WTC11 (cell line): ENCODE measurements at regions not wholly inside any gene's neighbourhood (a gene's known extent, or its start where the extent isn't known, plus 50 kb on each side); places are given as distances from the start of the nearest gene placed in this dataset.

Source experiments
- ATAC-seq: fragments of 200-7000 bp; cut with Tn5 transposase; 2 replicates; pipeline ENCODE4 v1.10.0; 2021; ENCODE audit warnings: mild to moderate bottlenecking, moderate library complexity
- CTCF ChIA-PET: fragments of 300-600 bp; sonication (Branson Sonifier 250); formaldehyde crosslinking; loops from one replicate; lab custom pipeline; 2021; ENCODE audit warnings: antibody characterized with exemption; lab: Charles Lee
- POLR2A ChIA-PET: fragments of 350-600 bp; sonication (Branson Sonifier 250); formaldehyde crosslinking; loops from one replicate; lab custom pipeline; 2021; ENCODE audit warnings: antibody characterized with exemption; lab: Charles Lee
- DNase-seq: peaks from one replicate; pipeline ENCODE4 v3.0.0; 2021; ENCODE audit warnings: low spot score
- H3K27ac Mint-ChIP-seq: 2 replicates; pipeline ENCODE4 v1.8.0; 2021; ENCODE audit warnings: mixed read lengths
- H3K27me3 Mint-ChIP-seq: 2 replicates; pipeline ENCODE4 v1.8.0; 2021; ENCODE audit warnings: low read depth, mild to moderate bottlenecking, moderate library complexity, mixed read lengths
- H3K36me3 Mint-ChIP-seq: 2 replicates; pipeline ENCODE4 v1.8.0; 2021; ENCODE audit warnings: mixed read lengths
- H3K4me1 Mint-ChIP-seq: 2 replicates; pipeline ENCODE4 v1.8.0; 2022; ENCODE audit warnings: mixed read lengths
- H3K4me3 Mint-ChIP-seq: 2 replicates; pipeline ENCODE4 v1.8.0; 2021; ENCODE audit warnings: mild to moderate bottlenecking, moderate library complexity, mixed read lengths
- H3K9me3 Mint-ChIP-seq: 2 replicates; pipeline ENCODE4 v1.8.0; 2021; ENCODE audit warnings: mixed read lengths
- AR ChIP-seq: fragments of 250-450 bp; sonication (Bioruptor Pico); IDR thresholded peaks from 2 replicates; pipeline ENCODE4 v1.9.0; 2021; ENCODE audit warnings: mild to moderate bottlenecking
- ARID4B ChIP-seq: sonication (generic); formaldehyde crosslinking; IDR thresholded peaks from 2 replicates; pipeline ENCODE4 v1.8.0; 2023; ENCODE audit warnings: missing genetic modification reagents, mild to moderate bottlenecking, borderline replicate concordance
- ATF3 ChIP-seq: sonication (generic); formaldehyde crosslinking; conservative IDR thresholded peaks from 2 replicates; pipeline ENCODE4 v1.8.1; 2022; ENCODE audit warnings: mild to moderate bottlenecking, missing genetic modification reagents
- FOXP1 ChIP-seq: sonication (generic); formaldehyde crosslinking; IDR thresholded peaks from 2 replicates; pipeline ENCODE4 v1.8.0; 2022; ENCODE audit warnings: missing genetic modification reagents, mild to moderate bottlenecking, moderate library complexity, borderline replicate concordance
- GABPB1 ChIP-seq: sonication (generic); formaldehyde crosslinking; IDR thresholded peaks from 2 replicates; pipeline ENCODE4 v1.8.1; 2023; ENCODE audit warnings: mild to moderate bottlenecking, missing genetic modification reagents
- GTF2I ChIP-seq: fragments of 250-450 bp; sonication (Bioruptor Pico); conservative IDR thresholded peaks from 2 replicates; pipeline ENCODE4 v1.4.0; 2021; ENCODE audit warnings: mild to moderate bottlenecking
- NR2C2 ChIP-seq: sonication (generic); formaldehyde crosslinking; IDR thresholded peaks from 2 replicates; pipeline ENCODE4 v1.8.0; 2022; ENCODE audit warnings: mild to moderate bottlenecking, missing genetic modification reagents
- OVOL2 ChIP-seq: fragments of 250-450 bp; sonication (Bioruptor Pico); IDR thresholded peaks from 2 replicates; pipeline ENCODE4 v1.9.0; 2021; ENCODE audit warnings: mild to moderate bottlenecking, borderline replicate concordance
- SMAD4 ChIP-seq: sonication (generic); formaldehyde crosslinking; IDR thresholded peaks from 2 replicates; pipeline ENCODE4 v1.8.0; 2022; ENCODE audit warnings: mild to moderate bottlenecking, missing genetic modification reagents
- ZBTB21 ChIP-seq: sonication (generic); formaldehyde crosslinking; IDR thresholded peaks from 2 replicates; pipeline ENCODE4 v1.8.1; 2023; ENCODE audit warnings: mild to moderate bottlenecking, missing genetic modification reagents, borderline replicate concordance
- ZNF219 ChIP-seq: sonication (generic); formaldehyde crosslinking; IDR thresholded peaks from 2 replicates; pipeline ENCODE4 v1.8.0; 2023; ENCODE audit warnings: missing genetic modification reagents, mild to moderate bottlenecking, borderline replicate concordance
- ZNF396 ChIP-seq: fragments of 250-450 bp; sonication (Bioruptor Pico); IDR thresholded peaks from 2 replicates; pipeline ENCODE4 v1.8.0; 2021; ENCODE audit warnings: mild to moderate bottlenecking, moderate library complexity, borderline replicate concordance
- ZNF425 ChIP-seq: fragments of 250-450 bp; sonication (Bioruptor Pico); conservative IDR thresholded peaks from 2 replicates; pipeline ENCODE4 v1.9.0; 2021; ENCODE audit warnings: mild to moderate bottlenecking
- TF ChIP-seq, protein P1 (sequence below): sonication (generic); formaldehyde crosslinking; IDR thresholded peaks from 2 replicates; pipeline ENCODE4 v1.8.0; 2022; ENCODE audit warnings: missing genetic modification reagents
- TF ChIP-seq, protein P2 (sequence below): sonication (generic); formaldehyde crosslinking; IDR thresholded peaks from 2 replicates; pipeline ENCODE4 v1.8.1; 2023; ENCODE audit warnings: mild to moderate bottlenecking, missing genetic modification reagents
- TF ChIP-seq, protein P3 (sequence below): sonication (generic); formaldehyde crosslinking; IDR thresholded peaks from 2 replicates; pipeline ENCODE4 v1.8.0; 2022; ENCODE audit warnings: mild to moderate bottlenecking, missing genetic modification reagents
- TF ChIP-seq, protein P4 (sequence below): fragments of 250-450 bp; sonication (Bioruptor Pico); IDR thresholded peaks from 2 replicates; pipeline ENCODE4 v2.1.2; 2022; ENCODE audit warnings: mild to moderate bottlenecking, moderate library complexity

- Mint-ChIP-seq H3K27ac (no peak overlapping the region), H3K4me1 (peaks cover 42% of the 10 kb centered on the region), H3K36me3 (peaks cover 14% of the 10 kb centered on the region), H3K4me3 (no peak overlapping the region), H3K9me3 (peaks cover 27% of the 10 kb centered on the region), H3K27me3 (no peaks in the 10 kb centered on the region)
- POLR2A ChIA-PET: no interaction called here
- ATAC-seq (no peak), DNase-seq (no peak)
- CTCF ChIA-PET: no interaction called here
- TF ChIP-seq NR2C2 (CRISPR knock-in tag): no peak
- TF ChIP-seq ZNF219: no peak
- TF ChIP-seq ZBTB21 (CRISPR knock-in tag): no peak
- TF ChIP-seq, protein P1, sequence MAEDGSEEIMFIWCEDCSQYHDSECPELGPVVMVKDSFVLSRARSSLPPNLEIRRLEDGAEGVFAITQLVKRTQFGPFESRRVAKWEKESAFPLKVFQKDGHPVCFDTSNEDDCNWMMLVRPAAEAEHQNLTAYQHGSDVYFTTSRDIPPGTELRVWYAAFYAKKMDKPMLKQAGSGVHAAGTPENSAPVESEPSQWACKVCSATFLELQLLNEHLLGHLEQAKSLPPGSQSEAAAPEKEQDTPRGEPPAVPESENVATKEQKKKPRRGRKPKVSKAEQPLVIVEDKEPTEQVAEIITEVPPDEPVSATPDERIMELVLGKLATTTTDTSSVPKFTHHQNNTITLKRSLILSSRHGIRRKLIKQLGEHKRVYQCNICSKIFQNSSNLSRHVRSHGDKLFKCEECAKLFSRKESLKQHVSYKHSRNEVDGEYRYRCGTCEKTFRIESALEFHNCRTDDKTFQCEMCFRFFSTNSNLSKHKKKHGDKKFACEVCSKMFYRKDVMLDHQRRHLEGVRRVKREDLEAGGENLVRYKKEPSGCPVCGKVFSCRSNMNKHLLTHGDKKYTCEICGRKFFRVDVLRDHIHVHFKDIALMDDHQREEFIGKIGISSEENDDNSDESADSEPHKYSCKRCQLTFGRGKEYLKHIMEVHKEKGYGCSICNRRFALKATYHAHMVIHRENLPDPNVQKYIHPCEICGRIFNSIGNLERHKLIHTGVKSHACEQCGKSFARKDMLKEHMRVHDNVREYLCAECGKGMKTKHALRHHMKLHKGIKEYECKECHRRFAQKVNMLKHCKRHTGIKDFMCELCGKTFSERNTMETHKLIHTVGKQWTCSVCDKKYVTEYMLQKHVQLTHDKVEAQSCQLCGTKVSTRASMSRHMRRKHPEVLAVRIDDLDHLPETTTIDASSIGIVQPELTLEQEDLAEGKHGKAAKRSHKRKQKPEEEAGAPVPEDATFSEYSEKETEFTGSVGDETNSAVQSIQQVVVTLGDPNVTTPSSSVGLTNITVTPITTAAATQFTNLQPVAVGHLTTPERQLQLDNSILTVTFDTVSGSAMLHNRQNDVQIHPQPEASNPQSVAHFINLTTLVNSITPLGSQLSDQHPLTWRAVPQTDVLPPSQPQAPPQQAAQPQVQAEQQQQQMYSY: no peak
- TF ChIP-seq, protein P2, sequence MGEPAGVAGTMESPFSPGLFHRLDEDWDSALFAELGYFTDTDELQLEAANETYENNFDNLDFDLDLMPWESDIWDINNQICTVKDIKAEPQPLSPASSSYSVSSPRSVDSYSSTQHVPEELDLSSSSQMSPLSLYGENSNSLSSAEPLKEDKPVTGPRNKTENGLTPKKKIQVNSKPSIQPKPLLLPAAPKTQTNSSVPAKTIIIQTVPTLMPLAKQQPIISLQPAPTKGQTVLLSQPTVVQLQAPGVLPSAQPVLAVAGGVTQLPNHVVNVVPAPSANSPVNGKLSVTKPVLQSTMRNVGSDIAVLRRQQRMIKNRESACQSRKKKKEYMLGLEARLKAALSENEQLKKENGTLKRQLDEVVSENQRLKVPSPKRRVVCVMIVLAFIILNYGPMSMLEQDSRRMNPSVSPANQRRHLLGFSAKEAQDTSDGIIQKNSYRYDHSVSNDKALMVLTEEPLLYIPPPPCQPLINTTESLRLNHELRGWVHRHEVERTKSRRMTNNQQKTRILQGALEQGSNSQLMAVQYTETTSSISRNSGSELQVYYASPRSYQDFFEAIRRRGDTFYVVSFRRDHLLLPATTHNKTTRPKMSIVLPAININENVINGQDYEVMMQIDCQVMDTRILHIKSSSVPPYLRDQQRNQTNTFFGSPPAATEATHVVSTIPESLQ (CRISPR knock-in tag): no peak
- TF ChIP-seq SMAD4: no peak
- no peak for TF ChIP-seq OVOL2 (CRISPR knock-in tag)
- TF ChIP-seq, protein P3, sequence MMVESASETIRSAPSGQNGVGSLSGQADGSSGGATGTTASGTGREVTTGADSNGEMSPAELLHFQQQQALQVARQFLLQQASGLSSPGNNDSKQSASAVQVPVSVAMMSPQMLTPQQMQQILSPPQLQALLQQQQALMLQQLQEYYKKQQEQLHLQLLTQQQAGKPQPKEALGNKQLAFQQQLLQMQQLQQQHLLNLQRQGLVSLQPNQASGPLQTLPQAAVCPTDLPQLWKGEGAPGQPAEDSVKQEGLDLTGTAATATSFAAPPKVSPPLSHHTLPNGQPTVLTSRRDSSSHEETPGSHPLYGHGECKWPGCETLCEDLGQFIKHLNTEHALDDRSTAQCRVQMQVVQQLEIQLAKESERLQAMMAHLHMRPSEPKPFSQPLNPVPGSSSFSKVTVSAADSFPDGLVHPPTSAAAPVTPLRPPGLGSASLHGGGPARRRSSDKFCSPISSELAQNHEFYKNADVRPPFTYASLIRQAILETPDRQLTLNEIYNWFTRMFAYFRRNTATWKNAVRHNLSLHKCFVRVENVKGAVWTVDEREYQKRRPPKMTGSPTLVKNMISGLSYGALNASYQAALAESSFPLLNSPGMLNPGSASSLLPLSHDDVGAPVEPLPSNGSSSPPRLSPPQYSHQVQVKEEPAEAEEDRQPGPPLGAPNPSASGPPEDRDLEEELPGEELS (CRISPR knock-in tag): no peak
- TF ChIP-seq, protein P4, sequence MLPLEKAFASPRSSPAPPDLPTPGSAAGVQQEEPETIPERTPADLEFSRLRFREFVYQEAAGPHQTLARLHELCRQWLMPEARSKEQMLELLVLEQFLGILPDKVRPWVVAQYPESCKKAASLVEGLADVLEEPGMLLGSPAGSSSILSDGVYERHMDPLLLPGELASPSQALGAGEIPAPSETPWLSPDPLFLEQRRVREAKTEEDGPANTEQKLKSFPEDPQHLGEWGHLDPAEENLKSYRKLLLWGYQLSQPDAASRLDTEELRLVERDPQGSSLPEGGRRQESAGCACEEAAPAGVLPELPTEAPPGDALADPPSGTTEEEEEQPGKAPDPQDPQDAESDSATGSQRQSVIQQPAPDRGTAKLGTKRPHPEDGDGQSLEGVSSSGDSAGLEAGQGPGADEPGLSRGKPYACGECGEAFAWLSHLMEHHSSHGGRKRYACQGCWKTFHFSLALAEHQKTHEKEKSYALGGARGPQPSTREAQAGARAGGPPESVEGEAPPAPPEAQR (CRISPR knock-in tag): no peak
- no peak for TF ChIP-seq ARID4B (CRISPR knock-in tag)
- no peak for TF ChIP-seq ZNF396
- TF ChIP-seq FOXP1: no peak
- no peak for TF ChIP-seq ATF3
- no peak for TF ChIP-seq GTF2I
- TF ChIP-seq GABPB1 (CRISPR knock-in tag): no peak
- TF ChIP-seq ZNF425 (CRISPR knock-in tag): no peak
- no peak for TF ChIP-seq AR
These were observed 146.3 kb downstream of the TMX3 start for GRCh38 chr18:68568364-68569155.
